RWPE2 (cell line): ENCODE measurements at regions not wholly inside any gene's neighbourhood (a gene's known extent, or its start where the extent isn't known, plus 50 kb on each side); places are given as distances from the start of the nearest gene placed in this dataset.

ENCODE experiments used
- ATAC-seq: fragments of 200-7000 bp; cut with Tn5 transposase; 3 replicates; pipeline ENCODE4 v1.9.1; 2021; ENCODE audit warnings: low read depth
- DNase-seq: peaks from one replicate; pipeline ENCODE4 v3.0.0-alpha.2; 2020; ENCODE audit warnings: low spot score
- H3K27ac ChIP-seq: fragments of 450-650 bp; 2 replicates; pipeline ENCODE4 v1.5.1; 2017; ENCODE audit warnings: mild to moderate bottlenecking; ENCODE audit not compliant: poor library complexity, severe bottlenecking
- H3K27me3 ChIP-seq: fragments of 250-450 bp; sonication (Bioruptor Pico); 2 replicates; pipeline ENCODE4 v1.5.1; 2021; ENCODE audit warnings: mild to moderate bottlenecking, moderate library complexity; ENCODE audit not compliant: insufficient read depth, poor library complexity, severe bottlenecking
- H3K36me3 ChIP-seq: fragments of 250-450 bp; sonication (Bioruptor Pico); 2 replicates; pipeline ENCODE4 v1.5.1; 2020; ENCODE audit warnings: low read depth, mild to moderate bottlenecking, moderate library complexity
- H3K4me1 ChIP-seq: fragments of 250-450 bp; sonication (Bioruptor Pico); 2 replicates; pipeline ENCODE4 v1.5.1; 2021; ENCODE audit warnings: mild to moderate bottlenecking, moderate library complexity; ENCODE audit not compliant: insufficient read depth, poor library complexity, severe bottlenecking
- H3K4me3 ChIP-seq: fragments of 250-450 bp; sonication (Bioruptor Pico); 2 replicates; pipeline ENCODE4 v1.5.1; 2021; ENCODE audit warnings: mild to moderate bottlenecking, moderate library complexity; ENCODE audit not compliant: severe bottlenecking
- H3K9me3 ChIP-seq: fragments of 250-450 bp; sonication (Bioruptor Pico); 2 replicates; pipeline ENCODE4 v1.5.1; 2021; ENCODE audit warnings: mild to moderate bottlenecking, moderate library complexity; ENCODE audit not compliant: severe bottlenecking
- TF ChIP-seq, protein P1 (sequence below): fragments of 450-650 bp; IDR thresholded peaks from one replicate; pipeline ENCODE4 v1.5.1; 2017; ENCODE audit warnings: mild to moderate bottlenecking, moderate library complexity; ENCODE audit not compliant: poor library complexity, severe bottlenecking

DNA sequence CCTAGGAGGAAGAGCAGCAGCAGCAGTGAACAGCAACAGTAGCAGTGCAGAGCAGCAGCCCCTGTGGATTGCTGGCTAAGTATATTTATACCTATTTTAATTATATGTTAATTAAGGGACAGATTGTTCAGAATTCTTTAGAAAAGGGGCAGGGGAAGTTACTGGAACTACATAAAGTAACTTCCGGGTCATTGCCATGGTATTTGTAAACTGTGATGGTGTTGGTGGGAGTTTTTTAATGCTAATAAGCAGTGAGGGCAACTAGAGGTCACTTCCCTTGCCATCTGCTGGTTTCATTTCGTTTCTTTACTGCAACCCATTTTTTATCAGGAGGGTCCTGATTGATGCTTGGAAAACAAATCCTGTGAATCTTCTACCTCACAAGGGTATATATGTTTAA lies 229.8 kb upstream of the PODXL start:
- DNase-seq (no peak), ATAC-seq (no peak)
- TF ChIP-seq, protein P1, sequence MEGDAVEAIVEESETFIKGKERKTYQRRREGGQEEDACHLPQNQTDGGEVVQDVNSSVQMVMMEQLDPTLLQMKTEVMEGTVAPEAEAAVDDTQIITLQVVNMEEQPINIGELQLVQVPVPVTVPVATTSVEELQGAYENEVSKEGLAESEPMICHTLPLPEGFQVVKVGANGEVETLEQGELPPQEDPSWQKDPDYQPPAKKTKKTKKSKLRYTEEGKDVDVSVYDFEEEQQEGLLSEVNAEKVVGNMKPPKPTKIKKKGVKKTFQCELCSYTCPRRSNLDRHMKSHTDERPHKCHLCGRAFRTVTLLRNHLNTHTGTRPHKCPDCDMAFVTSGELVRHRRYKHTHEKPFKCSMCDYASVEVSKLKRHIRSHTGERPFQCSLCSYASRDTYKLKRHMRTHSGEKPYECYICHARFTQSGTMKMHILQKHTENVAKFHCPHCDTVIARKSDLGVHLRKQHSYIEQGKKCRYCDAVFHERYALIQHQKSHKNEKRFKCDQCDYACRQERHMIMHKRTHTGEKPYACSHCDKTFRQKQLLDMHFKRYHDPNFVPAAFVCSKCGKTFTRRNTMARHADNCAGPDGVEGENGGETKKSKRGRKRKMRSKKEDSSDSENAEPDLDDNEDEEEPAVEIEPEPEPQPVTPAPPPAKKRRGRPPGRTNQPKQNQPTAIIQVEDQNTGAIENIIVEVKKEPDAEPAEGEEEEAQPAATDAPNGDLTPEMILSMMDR = no peak
- Histone ChIP-seq H3K4me3 (no peak overlapping the region), H3K27me3 (peaks cover 4% of the 10 kb centered on the region), H3K9me3 (no peaks in the 10 kb centered on the region), H3K36me3 (no peaks in the 10 kb centered on the region), H3K27ac (no peak overlapping the region), H3K4me1 (no peaks in the 10 kb centered on the region)

DNA sequence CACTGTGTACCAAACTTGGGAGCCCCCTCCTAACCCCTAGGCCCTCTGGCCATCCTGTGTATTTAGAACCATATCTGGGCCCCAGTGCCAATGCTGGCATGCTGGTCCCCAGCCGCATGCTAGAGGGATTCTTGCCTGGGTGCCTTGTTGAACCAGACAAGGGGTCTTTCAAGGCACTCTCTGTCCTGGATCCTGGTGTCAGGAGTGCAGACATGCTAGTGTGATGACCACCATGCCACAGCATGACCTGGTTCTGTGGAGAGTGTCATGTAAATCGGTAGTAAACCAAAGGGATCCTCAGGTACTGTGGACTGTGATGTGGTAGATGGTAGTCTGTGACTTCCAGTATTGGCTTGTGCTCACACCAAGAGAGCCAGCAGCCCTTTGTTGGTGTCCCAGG lies 222.2 kb upstream of the PODXL start:
- ATAC-seq (no peak), DNase-seq (no peak)
- TF ChIP-seq, protein P1 = no peak
- H3K36me3 ChIP-seq = no peaks in the 10 kb centered on the region
- H3K9me3 ChIP-seq = no peaks in the 10 kb centered on the region
- no peak overlapping the region for H3K4me3 ChIP-seq
- H3K4me1 ChIP-seq = peaks cover 3% of the 10 kb centered on the region
- H3K27ac ChIP-seq = no peak overlapping the region
- no peaks in the 10 kb centered on the region for H3K27me3 ChIP-seq

DNA sequence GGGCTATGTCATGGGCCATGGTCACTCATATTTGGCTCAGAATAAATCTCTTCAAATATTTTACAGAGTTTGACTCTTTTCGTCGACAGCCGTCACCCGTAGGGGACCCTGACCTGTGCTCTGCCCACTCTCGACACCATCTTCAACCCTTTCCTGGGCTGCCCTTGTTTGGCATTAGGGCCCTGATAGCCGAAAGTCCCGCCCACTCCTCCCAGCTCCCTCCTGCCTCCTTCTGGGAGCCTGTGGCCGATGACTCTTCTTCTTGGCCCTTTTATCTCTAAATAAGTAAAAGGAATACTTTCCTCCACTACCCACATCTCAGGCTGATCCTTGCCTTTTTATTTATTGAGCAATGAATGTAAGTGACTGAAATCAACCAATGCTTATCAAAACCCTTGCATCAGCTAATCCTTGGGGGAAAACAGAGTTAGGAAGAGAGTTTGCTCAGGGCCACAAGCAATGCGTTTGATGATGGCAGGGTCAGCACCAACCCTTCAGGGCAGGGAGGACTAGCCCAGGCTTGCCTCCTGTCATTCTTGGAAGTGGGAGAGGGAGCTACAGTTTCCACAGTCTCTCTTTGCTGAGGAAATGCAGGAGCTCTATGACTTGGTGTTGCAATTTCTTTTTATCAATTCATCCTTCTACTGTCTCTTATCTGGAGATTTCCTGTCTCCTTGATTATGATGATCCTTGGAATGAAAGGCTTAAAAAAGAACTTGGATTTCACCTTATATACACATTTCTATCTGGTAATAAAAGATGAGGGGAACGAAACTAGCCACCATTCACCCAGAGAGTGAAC lies 218.2 kb upstream of the PODXL start:
- Histone ChIP-seq H3K36me3 (no peaks in the 10 kb centered on the region), H3K4me3 (no peak overlapping the region), H3K27me3 (no peaks in the 10 kb centered on the region), H3K27ac (no peak overlapping the region), H3K4me1 (peaks cover 9% of the 10 kb centered on the region), H3K9me3 (no peaks in the 10 kb centered on the region)
- TF ChIP-seq, protein P1 = no peak
- peak; percentile 80 for ATAC-seq
- DNase-seq = no peak

DNA sequence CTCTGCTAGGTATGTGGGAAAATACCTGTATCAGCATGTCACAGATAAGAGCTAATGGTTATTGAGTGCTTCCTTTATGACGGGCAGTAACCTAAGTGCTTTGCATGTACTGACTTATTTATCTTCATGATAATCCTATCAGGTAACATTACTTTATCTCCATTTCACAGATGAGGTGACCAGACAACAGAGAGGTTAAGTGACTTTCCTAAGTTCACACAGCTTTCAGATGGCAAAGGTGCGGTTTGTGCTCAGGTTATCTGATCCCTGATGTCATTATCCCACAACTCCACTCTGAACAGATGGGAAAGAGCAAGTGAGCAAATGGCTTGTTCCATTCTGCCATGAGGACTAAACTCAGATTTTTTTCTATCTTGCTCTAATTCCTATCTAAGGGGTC lies 217.0 kb upstream of the PODXL start:
- Histone ChIP-seq H3K4me1 (peaks cover 21% of the 10 kb centered on the region), H3K36me3 (no peaks in the 10 kb centered on the region), H3K27me3 (no peaks in the 10 kb centered on the region), H3K4me3 (no peak overlapping the region), H3K27ac (no peak overlapping the region), H3K9me3 (no peaks in the 10 kb centered on the region)
- ATAC-seq = no peak
- no peak for DNase-seq
- TF ChIP-seq, protein P1 = no peak

DNA sequence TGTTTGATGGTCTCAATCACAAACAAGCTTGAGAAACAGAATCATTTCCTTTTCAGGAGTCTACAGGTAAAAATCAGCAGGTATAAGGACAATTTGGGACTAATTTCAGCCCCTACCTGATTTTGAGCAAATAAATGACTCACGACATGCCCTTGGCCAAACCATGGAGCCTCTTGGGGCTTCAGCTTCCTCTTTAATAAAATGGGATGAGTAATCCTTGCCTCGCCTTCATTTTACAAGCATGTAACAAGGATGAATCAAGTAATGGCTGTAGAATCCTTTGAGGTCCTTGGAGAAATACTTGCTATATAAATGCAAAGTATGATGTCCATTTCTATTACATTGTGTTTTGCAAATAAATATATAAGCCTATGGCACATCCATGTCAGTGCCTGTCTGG lies 212.8 kb upstream of the PODXL start:
- H3K27me3 ChIP-seq = no peaks in the 10 kb centered on the region
- TF ChIP-seq, protein P1 = no peak
- ATAC-seq (peak; percentile 96), DNase-seq (no peak)
- H3K4me3 ChIP-seq = no peak overlapping the region
- no peaks in the 10 kb centered on the region for H3K36me3 ChIP-seq
- H3K4me1 ChIP-seq = peaks cover 21% of the 10 kb centered on the region
- H3K9me3 ChIP-seq = no peaks in the 10 kb centered on the region
- H3K27ac ChIP-seq = no peak overlapping the region
